PC-3 (cell line): ENCODE measurements at regions not wholly inside any gene's neighbourhood (a gene's known extent, or its start where the extent isn't known, plus 50 kb on each side); places are given as distances from the start of the nearest gene placed in this dataset.

Source experiments
- CTCF ChIP-seq: fragments of 300-600 bp; sonication (generic); conservative IDR thresholded peaks from 2 replicates; pipeline ENCODE4 v1.5.1; 2017; ENCODE audit warnings: antibody characterized with exemption, low read depth, mild to moderate bottlenecking, low read length
- EZH2 ChIP-seq: fragments of 300-600 bp; sonication (generic); IDR thresholded peaks from one replicate; pipeline ENCODE4 v1.6.1; 2017; ENCODE audit warnings: antibody characterized with exemption, mild to moderate bottlenecking, low read length; ENCODE audit not compliant: unreplicated experiment
- EZH2phosphoT487 ChIP-seq: fragments of 300-600 bp; sonication (generic); IDR thresholded peaks from 2 replicates; pipeline ENCODE4 v1.6.1; 2018; ENCODE audit warnings: mild to moderate bottlenecking, antibody characterized with exemption, low read length, borderline replicate concordance

DNA sequence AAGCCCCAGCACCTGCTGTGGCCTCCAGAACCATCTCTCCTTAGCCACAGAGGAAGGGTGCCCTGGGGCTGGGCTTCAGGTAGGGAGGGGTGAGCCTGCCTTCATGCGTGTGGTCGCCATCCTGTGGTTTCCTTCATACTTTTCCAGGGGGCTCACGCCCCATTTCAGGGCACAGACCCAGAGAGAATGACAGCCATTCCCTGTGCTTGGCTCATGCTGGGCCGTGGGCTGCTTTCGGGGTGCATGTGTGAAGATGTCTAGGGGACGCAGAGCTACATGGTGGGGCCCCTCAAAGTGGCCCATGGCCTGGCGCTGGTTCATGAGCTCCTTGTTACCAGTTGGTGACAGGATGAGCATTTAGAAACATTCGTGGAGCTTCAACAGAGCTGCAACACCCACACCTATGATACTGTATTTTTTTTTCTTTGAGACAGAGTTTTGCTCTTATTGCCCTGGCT lies 190.3 kb upstream of the SLC24A3 start:
- TF ChIP-seq CTCF (no peak), EZH2phosphoT487 (no peak), EZH2 (no peak)
